ENCODE measurements at regions not wholly inside any gene's neighbourhood (a gene's known extent, or its start where the extent isn't known, plus 50 kb on each side); places are given as distances from the start of the nearest gene placed in this dataset.

- no peak for DNase-seq (ENCODE audit: insufficient read length, low spot score)
- no peak for FAIRE-seq
- no peak for TF ChIP-seq POLR2A (IDR thresholded peaks at IDR 0.05; ENCODE audit: low read depth, low read length)
Observed at GRCh38 chr6:166768761-166769160, 141.7 kb upstream of the RPS6KA2 start.

GRCh38 chr6:166767230-166767629, 140.2 kb upstream of the RPS6KA2 start:
- TF ChIP-seq POLR2A (IDR thresholded peaks at IDR 0.05; ENCODE audit: low read depth, low read length) = no peak
- FAIRE-seq (no peak), DNase-seq (ENCODE audit: insufficient read length, low spot score) (no peak)

- FAIRE-seq (no peak), DNase-seq (ENCODE audit: insufficient read length, low spot score) (no peak)
- TF ChIP-seq POLR2A (IDR thresholded peaks at IDR 0.05; ENCODE audit: low read depth, low read length) = no peak
Observed at GRCh38 chr6:166766769-166767168, 139.7 kb upstream of the RPS6KA2 start.

- no peak for TF ChIP-seq POLR2A (IDR thresholded peaks at IDR 0.05; ENCODE audit: low read depth, low read length)
- FAIRE-seq (no peak), DNase-seq (ENCODE audit: insufficient read length, low spot score) (no peak)
Observed at GRCh38 chr6:166765234-166765541, 138.1 kb upstream of the RPS6KA2 start.

GRCh38 chr6:166764473-166765233, 137.6 kb upstream of the RPS6KA2 start:
- no peak for DNase-seq (ENCODE audit: insufficient read length, low spot score)
- no peak for FAIRE-seq
- no peak for TF ChIP-seq POLR2A (IDR thresholded peaks at IDR 0.05; ENCODE audit: low read depth, low read length)

GRCh38 chr6:166763606-166764472, 136.8 kb upstream of the RPS6KA2 start:
- DNase-seq (ENCODE audit: insufficient read length, low spot score) (no peak), FAIRE-seq (no peak)
- no peak for TF ChIP-seq POLR2A (IDR thresholded peaks at IDR 0.05; ENCODE audit: low read depth, low read length)

GRCh38 chr6:166761801-166762200, 134.8 kb upstream of the RPS6KA2 start:
- DNase-seq (ENCODE audit: insufficient read length, low spot score) (no peak), FAIRE-seq (no peak)
- TF ChIP-seq POLR2A (IDR thresholded peaks at IDR 0.05; ENCODE audit: low read depth, low read length) = no peak

GRCh38 chr6:166760288-166760687, 133.2 kb upstream of the RPS6KA2 start:
- no peak for TF ChIP-seq POLR2A (IDR thresholded peaks at IDR 0.05; ENCODE audit: low read depth, low read length)
- no peak for FAIRE-seq
- DNase-seq (ENCODE audit: insufficient read length, low spot score) = no peak

GRCh38 chr6:166758136-166758704, 131.2 kb upstream of the RPS6KA2 start:
- DNase-seq (ENCODE audit: insufficient read length, low spot score) (no peak), FAIRE-seq (no peak)
- no peak for TF ChIP-seq POLR2A (IDR thresholded peaks at IDR 0.05; ENCODE audit: low read depth, low read length)

GRCh38 chr6:166757232-166758135, 130.4 kb upstream of the RPS6KA2 start:
- TF ChIP-seq POLR2A (IDR thresholded peaks at IDR 0.05; ENCODE audit: low read depth, low read length) = no peak
- FAIRE-seq = no peak
- no peak for DNase-seq (ENCODE audit: insufficient read length, low spot score)

GRCh38 chr6:166754218-166755030, 127.4 kb upstream of the RPS6KA2 start:
- no peak for TF ChIP-seq POLR2A (IDR thresholded peaks at IDR 0.05; ENCODE audit: low read depth, low read length)
- DNase-seq (ENCODE audit: insufficient read length, low spot score) = no peak
- no peak for FAIRE-seq

- TF ChIP-seq POLR2A (IDR thresholded peaks at IDR 0.05; ENCODE audit: low read depth, low read length) = no peak
- no peak for FAIRE-seq
- DNase-seq (ENCODE audit: insufficient read length, low spot score) = no peak
Observed at GRCh38 chr6:166752928-166753721, 126.1 kb upstream of the RPS6KA2 start.
